Amniotic stem cell (primary cell): ENCODE measurements at regions not wholly inside any gene's neighbourhood (a gene's known extent, or its start where the extent isn't known, plus 50 kb on each side); places are given as distances from the start of the nearest gene placed in this dataset.

Experiments used
- DNase-seq: peaks from one replicate; lab custom pipeline; 2025; lab: John Stamatoyannopoulos, UW

DNA sequence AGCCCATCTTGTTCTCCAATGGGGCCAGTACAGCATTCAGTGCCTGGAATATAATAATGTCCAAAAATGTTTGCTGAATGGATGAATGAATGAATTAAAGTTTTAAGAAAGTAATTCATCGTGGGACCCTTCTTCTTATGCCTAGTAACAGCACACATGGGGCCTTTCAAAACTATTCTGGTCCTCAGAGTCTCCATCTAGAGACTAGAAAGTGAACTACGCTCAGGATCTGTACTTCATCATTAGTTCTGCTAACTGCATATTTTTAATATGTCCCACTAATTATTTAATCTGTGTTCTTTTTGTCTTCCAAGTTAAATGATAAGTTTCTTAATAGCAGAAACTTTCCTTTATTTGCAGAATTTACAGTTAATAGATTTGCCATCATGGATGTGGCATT lies 172.5 kb downstream of the SMAD2 start:
- no peak for DNase-seq

DNA sequence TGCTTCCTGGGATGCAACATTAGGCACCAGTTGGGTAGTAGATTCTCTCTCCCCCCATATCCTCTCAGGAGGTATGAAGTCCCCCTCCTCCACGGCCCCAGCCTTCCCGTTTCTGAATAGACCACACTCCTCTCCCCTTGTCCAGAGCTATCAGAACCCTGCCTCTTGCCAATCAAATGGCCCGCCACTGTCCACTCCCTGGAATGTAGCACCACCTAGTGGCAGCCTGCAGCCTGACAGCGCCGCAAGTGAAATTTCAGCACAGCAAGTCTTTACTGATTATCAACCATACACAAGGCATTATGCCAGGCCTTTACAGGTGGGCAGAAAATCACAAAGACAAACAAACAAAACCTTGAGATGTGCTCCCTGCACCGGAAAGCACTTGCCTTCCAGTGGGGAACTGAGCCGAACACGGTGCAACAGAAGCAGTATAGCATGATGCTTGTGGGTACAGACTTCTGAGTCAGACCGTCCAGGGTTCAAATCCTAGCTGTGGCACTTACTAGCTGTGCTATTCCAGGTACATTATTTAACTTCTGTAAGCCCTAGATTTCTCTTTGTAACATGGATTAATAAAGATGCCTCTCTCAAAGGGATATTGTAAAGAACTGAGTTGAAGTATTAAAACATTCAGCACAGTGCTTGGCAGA lies 174.0 kb downstream of the SMAD2 start:
- DNase-seq, result no peak

DNA sequence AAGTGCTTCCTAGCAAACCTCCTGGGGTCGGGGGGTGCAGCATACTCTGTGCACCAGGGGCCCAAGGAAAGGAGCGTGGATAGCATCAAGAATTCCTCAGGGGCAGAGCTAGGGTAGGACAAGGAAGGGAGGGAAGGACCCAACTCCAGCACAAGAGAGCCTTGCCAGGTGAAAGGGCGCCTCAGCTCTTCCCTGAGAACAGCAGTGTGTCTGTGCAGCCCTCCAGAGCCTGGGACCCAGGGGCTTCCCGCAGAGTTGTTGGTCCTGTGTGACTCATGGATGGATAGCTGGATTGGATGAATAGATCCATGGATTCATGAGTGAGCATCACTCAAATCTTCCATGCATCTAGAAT lies 175.4 kb downstream of the SMAD2 start:
- DNase-seq, result no peak

DNA sequence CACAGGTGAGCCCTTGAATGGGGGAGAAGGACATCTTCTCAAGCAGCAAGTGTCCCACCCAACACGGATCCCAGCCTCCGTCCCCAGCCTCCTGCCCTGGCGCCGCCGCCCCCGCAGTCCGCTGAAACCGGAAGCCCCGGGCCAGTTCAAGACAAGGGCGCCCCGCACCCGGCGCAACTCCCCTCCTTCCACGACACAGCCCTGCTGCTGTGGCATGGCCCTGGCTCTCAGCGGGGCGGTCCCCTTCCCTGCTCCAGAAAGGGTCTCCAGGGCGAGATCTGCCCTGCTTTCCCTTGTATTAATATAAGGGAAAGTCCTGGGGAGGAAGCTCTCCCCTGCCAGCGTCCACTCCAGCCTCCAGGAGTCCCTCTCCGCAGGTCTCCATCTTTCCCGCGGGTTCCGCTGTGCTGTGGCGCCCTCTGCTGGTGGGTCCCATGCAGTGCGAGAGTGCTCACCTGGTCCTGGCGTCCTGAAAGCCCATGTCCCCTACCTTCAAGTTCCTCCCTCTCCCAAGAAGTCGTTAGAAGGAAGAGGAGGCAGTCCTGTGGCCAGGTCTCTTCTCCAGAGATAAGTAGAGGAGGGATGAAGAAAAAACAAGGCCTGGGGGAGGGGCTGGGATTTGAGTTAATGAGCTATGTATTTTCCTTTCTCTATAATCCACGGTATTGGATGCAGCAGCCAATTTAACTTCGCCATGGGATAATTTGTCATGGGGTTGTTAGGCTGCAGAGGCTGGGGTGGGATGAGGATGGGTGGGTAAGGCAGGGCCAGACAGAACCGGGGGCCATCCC lies 176.0 kb downstream of the SMAD2 start:
- no peak for DNase-seq

DNA sequence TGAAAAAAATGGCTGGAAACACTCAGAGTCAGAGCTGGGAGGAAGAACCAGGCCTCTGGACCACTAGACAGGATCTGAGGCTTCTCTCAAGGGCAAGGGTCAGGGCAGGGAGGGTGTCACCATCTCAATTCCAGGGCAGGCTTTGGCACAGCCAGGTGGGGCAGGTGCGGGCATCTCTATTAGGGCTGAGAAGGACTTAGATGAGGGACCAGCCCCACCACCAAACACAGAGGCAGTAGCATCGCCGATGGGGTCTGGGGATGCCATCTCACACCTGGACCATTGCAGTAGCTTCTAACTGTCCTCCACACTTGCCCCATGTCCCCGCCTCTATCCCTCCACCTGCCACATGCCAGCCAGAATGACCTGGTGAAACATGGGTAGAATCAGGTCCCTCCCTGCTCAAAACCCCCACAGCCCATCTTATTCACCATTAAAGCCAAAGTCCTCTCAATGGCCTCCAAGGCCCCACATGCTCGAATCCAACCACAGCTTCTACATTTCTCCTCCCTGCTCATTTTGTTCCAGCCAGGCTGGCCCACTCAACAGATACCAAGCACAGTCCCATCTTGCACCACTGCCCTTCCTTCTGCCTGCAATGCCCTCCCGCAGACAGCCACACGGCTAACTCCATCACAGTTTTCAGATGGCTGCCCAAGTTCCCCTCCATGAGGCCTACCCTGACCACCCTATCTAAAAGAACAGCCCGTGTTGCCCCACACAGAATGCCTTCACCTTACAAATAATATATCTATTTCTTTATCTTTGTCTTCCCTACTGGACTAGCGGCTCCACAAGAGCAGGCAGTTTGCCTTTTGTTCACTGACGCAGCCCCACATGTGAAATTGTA lies 177.4 kb downstream of the SMAD2 start:
- no peak for DNase-seq

DNA sequence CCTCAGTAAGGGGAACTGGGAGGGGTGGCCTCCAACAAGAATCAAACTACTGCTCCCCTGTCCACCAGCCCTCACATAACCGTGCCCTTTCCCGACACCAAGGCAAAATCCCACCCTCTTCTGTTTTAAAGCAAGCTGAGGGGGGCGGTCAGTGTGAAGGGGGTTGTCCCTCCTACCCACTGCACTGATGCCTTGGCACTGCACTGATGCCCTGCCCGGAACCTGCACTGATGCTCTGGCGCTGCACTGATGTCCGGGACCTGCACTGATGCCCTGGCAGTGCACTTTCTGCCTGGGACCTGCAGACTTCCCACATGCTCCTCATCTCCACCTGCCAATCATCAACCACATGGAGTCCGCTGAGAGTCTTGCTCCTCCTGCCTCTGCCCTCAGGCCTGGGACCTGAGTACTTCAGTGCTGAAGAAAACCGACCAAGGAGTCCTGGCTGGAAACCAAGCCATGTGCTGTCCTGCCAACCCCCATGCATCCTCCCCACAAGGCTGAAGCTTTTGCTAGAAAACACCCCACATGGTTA lies 179.5 kb downstream of the SMAD2 start:
- DNase-seq, result no peak

DNA sequence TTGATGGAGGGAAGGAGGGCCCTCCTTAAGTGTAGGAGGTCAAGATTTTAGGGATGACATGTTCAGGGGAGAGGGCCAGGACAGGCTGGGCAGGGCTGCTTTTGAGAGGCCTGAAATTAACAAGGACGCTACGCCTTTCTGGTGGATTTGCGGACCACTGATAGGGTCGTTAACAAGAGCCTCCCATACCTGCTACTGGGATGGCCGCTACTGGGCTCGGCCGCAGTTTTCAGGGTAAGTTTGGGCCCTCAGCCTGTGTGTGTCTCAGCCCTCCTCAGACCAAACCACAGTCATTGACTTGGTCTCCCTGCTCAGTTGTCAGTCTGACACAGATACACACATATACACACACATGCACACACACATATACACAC lies 180.9 kb downstream of the SMAD2 start:
- no peak for DNase-seq

DNA sequence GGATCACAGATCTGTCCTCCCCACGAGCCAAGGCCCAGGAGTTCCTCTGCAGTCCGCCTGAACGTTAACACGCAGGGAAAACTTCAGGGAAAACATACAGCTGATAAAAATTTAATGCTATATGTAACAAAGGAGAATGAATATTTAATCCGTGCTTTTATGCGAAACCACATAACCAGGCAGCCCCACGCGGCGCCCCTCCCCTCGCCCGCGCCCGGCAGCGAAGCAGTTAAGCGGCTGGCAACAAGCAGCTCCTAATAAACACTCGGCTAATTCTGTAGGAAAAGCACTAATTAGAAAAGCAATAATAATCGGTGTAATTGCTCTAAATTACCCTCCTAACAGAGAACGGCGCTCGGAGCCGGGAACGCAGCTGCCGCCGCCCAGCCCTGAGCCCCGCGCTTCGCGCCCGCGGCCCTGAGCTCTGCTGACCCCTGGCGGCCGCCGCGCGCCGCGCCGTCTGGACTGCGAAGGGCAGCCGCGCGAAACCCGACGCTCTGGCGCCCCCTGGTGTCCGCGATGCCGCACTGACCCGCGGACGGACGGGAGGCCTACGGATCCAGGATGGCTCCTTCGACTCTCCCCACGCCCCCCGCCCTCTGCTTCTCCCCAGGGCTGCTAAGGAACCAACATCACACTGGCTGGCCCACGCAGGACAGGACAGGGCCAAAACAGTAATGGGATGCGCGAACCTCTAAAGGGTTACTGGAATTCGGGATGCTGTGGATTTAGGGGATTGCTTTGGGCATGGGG lies 181.4 kb downstream of the SMAD2 start:
- peak; percentile 13 for DNase-seq

DNA sequence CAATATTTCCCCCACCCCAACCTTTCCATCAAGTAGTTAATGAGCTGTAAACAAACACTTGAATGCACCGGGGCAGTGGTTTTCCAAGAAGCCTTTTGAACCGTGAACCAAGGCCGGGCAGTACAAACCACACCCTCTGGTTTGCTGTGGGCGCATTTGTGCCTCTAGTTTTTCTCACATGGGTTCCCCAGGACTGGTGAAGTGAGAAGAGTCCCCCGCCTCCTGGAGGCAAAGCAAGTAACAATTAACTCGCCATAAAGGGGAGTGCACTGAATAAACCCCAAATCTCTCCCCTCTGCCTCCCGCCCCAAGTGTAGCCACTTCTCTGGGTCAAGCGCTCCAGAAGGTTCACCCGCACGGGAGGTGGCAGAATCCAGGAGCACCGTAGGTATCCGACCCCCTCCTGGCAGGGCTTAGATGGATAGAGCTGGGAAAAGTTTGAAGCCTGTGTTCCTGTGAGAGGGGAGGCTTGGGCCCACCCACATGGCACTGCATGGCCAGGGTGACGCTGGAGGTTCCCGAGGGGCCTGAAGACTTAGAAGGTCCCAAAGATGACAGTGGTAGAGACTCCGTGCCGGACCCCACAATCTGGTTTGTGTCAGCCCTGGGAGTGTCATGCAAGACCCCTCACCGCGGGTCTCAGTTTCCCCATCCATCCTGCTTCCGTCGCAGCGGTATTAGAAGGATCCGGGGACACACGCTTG lies 182.2 kb downstream of the SMAD2 start:
- no peak for DNase-seq

DNA sequence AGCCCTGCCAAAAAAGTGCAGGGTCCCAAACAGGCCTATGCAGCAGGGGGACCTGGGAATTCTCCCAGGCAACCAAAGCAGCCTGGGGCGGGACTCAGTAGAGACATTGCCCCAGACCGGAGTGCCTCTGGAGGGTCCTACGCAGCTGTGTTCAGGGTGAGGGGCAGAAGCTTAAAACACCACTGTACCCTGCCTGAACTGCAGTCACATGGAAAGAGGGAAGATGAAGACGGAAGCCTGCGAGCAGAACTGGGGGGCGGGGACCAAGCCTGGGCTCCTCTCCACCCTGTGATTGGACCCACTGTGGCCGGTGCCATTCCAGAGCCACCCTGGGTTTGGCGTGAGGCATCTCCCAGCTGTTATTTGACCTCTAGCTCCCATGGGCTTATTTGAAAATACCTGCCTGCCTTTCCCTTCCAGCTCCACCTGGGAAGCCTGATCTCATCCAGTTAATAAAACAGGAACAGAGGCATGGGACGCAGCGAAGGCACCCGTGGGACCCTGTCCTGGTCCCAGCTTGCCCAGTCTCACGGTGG lies 183.1 kb downstream of the SMAD2 start:
- no peak for DNase-seq

DNA sequence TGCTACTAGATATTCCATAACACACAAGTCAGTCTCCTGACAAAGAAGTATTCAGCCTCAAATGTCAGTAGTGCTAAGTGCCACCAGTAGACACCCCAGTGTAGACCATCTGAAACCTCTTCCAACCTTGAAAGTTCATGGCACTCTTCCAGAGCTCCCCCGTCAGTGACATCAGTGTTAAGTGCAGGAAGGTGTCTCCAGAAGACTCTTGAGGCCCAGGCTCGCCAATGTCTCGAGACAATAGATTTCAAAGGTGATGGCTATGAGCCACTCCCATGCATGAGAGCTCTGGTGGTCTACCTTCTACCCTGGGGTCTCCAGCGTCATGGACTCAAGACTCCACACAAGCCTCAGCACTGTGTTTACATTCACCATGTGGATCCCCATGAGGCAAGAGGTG lies 183.8 kb downstream of the SMAD2 start:
- DNase-seq, result no peak

DNA sequence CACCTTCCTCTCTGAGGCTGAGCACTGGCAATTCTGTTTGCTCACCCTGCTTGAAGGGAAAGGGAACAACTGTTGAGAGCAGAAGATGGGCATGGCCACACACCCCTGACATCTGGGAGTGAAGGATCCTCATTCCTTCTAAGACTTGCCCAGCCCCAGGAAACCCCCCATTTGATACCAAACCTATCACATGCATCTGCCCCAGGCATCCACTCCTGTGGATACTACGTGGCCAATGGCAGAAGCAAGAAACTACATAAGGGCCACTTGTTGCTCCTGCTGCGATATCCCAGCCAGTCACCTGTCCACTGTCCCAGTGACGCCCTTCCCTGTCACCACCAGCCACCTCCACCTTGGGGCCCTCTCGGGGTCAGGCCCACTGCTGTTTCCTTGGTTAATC lies 185.2 kb downstream of the SMAD2 start:
- DNase-seq, result no peak

DNA sequence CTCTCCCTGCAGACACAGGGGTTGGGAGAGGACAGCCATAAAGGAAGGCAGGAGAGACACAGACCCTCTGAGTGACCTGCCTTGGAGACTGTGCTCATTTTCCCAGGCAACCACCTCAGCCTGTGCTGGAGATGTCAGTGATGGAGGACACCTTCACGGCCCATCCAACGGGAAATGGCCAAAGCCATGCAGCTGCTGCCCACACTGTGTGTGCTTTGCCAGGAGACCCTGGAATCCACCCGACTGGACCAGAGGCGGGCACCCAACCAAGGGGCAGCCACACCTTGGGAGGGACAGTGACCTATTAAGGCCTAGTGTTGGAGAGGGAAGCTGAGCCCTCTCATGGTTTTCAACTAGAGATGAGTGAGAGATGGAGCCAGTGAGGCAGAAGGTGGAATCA lies 192.5 kb downstream of the SMAD2 start:
- DNase-seq, result no peak

DNA sequence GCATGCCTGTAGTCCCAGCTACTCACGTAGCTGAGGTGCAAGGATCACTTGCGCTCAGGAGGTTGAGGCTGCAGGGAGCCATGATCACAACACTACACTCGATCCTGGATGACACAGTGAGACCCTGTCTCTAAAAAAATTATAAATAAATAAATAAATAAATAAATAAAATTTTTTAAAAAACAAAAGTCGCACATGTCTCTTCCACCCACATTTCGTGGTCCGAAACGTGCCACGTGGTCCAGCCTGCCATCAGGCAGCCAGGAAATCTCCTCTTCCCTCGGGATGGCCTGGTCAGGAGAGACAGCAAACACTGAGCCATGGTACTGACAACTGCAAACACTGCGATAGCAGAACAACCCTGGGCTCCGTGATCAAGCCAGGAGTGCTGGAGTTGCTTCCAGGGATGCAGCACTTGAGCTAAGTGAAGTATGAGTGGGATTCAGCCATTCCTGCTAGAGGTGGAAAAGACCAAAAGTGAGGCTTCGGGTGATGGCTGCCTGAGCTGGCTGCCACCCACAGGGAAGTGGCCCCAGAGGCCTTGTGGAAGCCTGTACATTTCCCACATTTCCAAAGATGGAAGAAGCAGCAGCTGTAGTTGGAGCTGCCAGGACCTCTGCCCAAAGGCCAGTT lies 193.1 kb downstream of the SMAD2 start:
- no peak for DNase-seq

DNA sequence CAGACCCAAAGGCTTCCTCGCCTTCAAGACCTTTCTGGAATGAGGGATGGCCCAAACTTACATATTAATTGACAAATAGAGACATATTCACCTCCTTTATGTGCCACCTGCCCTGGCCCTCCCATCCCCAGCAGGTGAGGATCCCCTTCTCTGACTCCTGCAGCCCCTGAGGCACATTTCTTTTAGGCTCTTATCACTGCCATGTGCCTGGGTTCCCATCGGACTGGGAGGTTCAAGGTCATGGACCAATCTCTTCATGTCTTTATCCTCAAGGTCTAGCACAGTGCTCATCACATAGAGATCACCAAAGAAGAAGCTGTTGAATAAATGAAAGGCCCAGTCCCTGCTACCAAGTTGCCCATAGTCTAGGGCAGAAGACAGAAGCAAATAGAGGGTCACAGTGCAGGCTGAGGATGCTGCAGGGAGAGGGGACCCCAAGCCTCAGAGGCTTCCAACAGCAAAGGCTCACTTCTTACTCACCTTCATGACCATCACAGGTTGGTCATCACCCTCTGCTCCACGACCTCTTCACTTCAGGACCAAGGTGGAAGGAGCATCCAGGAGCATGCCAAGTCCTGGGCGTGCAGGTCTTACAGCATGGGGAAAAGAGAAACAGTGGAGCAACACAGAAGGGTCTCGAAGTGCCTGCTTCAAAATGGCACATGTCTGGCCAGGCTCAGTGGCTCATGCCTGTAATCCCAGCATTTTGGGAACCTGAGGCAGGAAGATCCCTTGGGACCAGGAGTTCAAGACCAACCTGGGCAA lies 193.9 kb downstream of the SMAD2 start:
- no peak for DNase-seq

DNA sequence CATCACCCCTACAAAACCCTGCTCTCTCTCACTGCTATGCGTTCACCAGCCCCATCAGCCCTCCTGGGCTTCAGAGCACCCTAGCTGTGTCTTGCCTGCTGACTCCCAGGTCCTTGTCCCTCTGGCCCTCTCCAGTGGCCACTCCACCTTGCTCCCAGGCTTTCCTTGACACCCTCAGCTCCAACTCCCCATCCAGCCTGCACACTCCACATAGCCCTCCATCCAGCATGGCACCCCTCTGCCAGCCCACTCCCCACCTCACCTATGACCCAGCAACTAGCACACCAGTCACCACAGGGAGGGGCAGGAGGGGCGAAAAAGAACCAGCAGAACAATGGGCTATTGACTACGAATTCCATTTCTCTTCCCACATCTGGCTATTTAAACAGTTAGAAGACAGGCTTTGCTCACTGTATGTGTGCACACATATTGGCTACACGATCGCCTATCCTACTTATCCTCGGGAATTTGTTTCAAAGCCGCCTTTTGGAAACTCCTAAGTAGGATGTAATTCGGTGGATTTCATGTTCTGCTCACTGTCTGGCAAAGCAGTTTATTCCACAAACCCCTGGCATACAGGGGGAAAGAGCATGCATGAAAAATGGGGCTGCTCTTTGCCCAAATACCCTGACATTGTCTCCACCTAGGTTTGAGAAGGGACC lies 195.3 kb downstream of the SMAD2 start:
- no peak for DNase-seq

DNA sequence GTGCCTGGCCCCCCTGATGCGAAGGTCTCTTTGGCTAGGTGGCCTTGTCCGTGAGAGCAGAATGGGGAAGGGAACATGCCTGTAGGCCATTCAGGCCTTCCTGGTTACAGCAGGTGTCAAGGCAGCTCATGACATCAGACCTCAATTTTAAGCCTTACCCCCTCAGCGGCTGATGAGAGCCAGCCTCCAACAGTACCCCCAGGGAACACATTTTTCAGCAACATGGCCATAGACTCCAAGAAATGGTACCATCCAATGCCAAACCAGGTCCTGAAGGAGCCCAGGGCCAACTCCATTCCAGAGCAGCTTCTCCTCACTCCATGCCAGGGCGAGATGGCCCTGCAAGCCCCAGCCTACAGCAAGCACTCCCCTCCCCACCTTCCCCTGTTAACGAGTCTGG lies 199.2 kb downstream of the SMAD2 start:
- DNase-seq, result no peak

DNA sequence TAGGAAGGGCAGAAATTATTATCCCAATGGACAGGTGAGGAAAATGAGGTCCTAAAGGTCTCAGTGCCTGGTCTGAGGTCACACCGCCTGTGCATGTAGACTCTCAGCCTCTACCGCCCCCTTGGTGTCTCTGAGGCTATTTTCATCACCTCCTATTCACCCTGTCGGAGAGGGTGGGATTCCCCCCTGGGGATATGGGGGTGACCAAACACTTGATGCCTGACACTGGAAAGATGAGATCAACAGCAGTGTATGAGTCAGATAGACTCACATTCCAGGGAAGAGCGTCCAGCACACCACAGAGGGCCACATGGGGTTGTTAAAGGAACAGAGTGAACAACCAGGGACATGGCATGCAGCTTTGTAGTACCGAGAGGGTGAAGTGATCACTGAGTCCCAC lies 199.7 kb downstream of the SMAD2 start:
- DNase-seq, result no peak

DNA sequence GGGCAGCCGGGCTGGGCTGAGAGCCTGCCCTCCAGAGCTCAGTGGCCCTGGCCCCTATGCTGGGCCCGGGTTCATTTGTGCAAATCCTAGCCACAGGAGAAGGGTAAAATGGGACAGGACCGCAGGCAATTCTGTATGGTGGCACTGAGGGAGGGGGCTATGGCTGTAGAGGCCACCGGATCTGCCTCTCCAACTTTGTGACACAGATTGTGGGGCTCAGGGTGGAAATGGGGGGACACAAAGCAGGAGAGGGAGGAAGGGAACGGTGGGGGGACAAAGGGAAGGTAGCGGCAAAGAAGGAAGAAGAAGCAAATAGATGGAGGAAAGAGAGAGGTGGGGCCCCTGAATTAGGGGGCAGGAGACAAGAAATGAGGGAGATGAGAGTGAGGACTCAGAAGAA lies 201.1 kb downstream of the SMAD2 start:
- DNase-seq, result no peak
